ENCODE measurements at regions not wholly inside any gene's neighbourhood (a gene's known extent, or its start where the extent isn't known, plus 50 kb on each side); places are given as distances from the start of the nearest gene placed in this dataset.

- Histone ChIP-seq H3K18ac (ENCODE audit: extremely low read depth, low read length) (no peak overlapping the region), H3K56ac (replicated peaks; ENCODE audit: insufficient read length, low read depth, low read length) (no peak overlapping the region), H3K4ac (replicated peaks; ENCODE audit: insufficient read length, low read depth, low read length) (no peak overlapping the region), H2BK12ac (ENCODE audit: low read depth, low read length) (no peak overlapping the region), H3K27me3 (replicated peaks in 1 of 4; ENCODE audit: control insufficient read depth in 3 of 4, extremely low read depth in 1 of 4, insufficient read depth in 3 of 4, low read length in 3 of 4) (no peaks in the 10 kb centered on the region), H3K23ac (ENCODE audit: insufficient read length) (no peak overlapping the region), H3K4me3 (ENCODE audit: extremely low read depth in 1 of 4, insufficient read depth in 2 of 4, low read depth in 3 of 4, low read length in 4 of 4) (no peak overlapping the region), H3K79me1 (ENCODE audit: low read depth, low read length) (no peaks in the 10 kb centered on the region), H3K4me2 (ENCODE audit: insufficient read depth in 1 of 2, low read depth in 2 of 2, low read length in 2 of 2) (no peak overlapping the region), H3K14ac (ENCODE audit: insufficient read length) (no peak overlapping the region), H2BK20ac (ENCODE audit: low read length) (no peak overlapping the region), H2AK5ac (ENCODE audit: low read depth, low read length) (no peak overlapping the region), H3K4me1 (replicated peaks in 1 of 4; ENCODE audit: control insufficient read depth in 3 of 4, insufficient read depth in 4 of 4, low read length in 3 of 4) (no peaks in the 10 kb centered on the region), H2AFZ (ENCODE audit: low read length) (no peak overlapping the region), H4K5ac (ENCODE audit: insufficient read length, low read depth, low read length) (no peak overlapping the region), H3K79me2 (ENCODE audit: control insufficient read depth in 1 of 2, insufficient read depth in 2 of 2, low read length in 2 of 2) (no peaks in the 10 kb centered on the region), H2BK120ac (replicated peaks; ENCODE audit: low read depth, low read length) (no peak overlapping the region), H3K36me3 (ENCODE audit: control insufficient read depth in 2 of 4, insufficient read depth in 4 of 4, low read length in 3 of 4) (no peaks in the 10 kb centered on the region), H3K9ac (replicated peaks in 1 of 4; ENCODE audit: extremely low read depth in 1 of 4, low read depth in 3 of 4, low read length in 3 of 4) (no peak overlapping the region), H4K20me1 (replicated peaks in 1 of 2; ENCODE audit: control insufficient read depth in 1 of 2, insufficient read depth in 2 of 2, low read length in 2 of 2) (no peaks in the 10 kb centered on the region), H4K91ac (replicated peaks; ENCODE audit: insufficient read length, low read length) (no peak overlapping the region), H3K23me2 (ENCODE audit: low read depth, low read length) (no peaks in the 10 kb centered on the region), H3K9me3 (ENCODE audit: insufficient read depth in 2 of 2, low read depth in 1 of 2, low read length in 1 of 2) (0 out of 4 replicates have a peak, but pooled peaks cover 0 to 4% of the 10 kb centered on the region in 2 experiments), H3K27ac (ENCODE audit: low read depth, low read length) (no peak overlapping the region), H2BK15ac (ENCODE audit: low read length) (no peak overlapping the region), H2BK5ac (ENCODE audit: low read depth, low read length) (no peak overlapping the region), H4K8ac (ENCODE audit: extremely low read depth, insufficient read depth, low read length) (no peak overlapping the region)
- DNase-seq (ENCODE audit: low read depth in 1 of 2, low spot score in 2 of 2) (no peak), FAIRE-seq (no peak)
- CTCF ChIA-PET (ENCODE audit: partially characterized antibody), result interaction anchor here (2.8 kb wide), 1 partner anchor 28 kb away, joined by 10 read pairs; no protein-coding TSS in a partner anchor
- POLR2A ChIA-PET (ENCODE audit: partially characterized antibody), result no interaction called here
- TF ChIP-seq BACH1 (IDR thresholded peaks at IDR 0.05; ENCODE audit: low read length) (no peak), ATF2 (IDR thresholded peaks at IDR 0.05; ENCODE audit: low read length) (no peak), JUND (IDR thresholded peaks at IDR 0.05; ENCODE audit: low read length) (no peak), ASH2L (IDR thresholded peaks at IDR 0.05; ENCODE audit: low read length) (no peak), MAX (IDR thresholded peaks at IDR 0.05) (no peak), TEAD4 (IDR thresholded peaks at IDR 0.05; ENCODE audit: low read depth, low read length) (no peak)
Observed at GRCh38 chr11:87392665-87393064, 354.9 kb downstream of the TMEM135 start.
